Naive B cell (primary cell): ENCODE measurements at regions not wholly inside any gene's neighbourhood (a gene's known extent, or its start where the extent isn't known, plus 50 kb on each side); places are given as distances from the start of the nearest gene placed in this dataset.

Source experiments
- ATAC-seq, 2 donors: fragments of 150-1000 bp; cut with Tn5 transposase; 2 replicates each; pipeline ENCODE4 v1.10.0; 2021; ENCODE audit warnings: low read depth in 2 of 2, mild to moderate bottlenecking in 2 of 2, moderate library complexity in 2 of 2
- DNase-seq: peaks from one replicate; pipeline ENCODE4 v3.0.0; 2022
- H3K27ac Mint-ChIP-seq, 6 donors: one replicate each; pipeline ENCODE4 v1.8.0; 2020 to 2022; ENCODE audit warnings: mild to moderate bottlenecking in 6 of 6, mixed read lengths in 6 of 6, moderate library complexity in 5 of 6, inconsistent platforms in 2 of 6
- H3K27me3 Mint-ChIP-seq, 3 donors: one replicate each; pipeline ENCODE4 v1.8.0; 2021 to 2022; ENCODE audit warnings: mixed read lengths in 3 of 3, mild to moderate bottlenecking in 1 of 3
- H3K36me3 Mint-ChIP-seq, 2 donors: one replicate each; pipeline ENCODE4 v1.8.0; 2020 to 2022; ENCODE audit warnings: mixed read lengths in 2 of 2, inconsistent platforms in 1 of 2, mild to moderate bottlenecking in 1 of 2
- H3K4me1 Mint-ChIP-seq, 3 donors: one replicate each; pipeline ENCODE4 v1.8.0; 2020 to 2022; ENCODE audit warnings: mixed read lengths in 3 of 3, inconsistent platforms in 1 of 3, mild to moderate bottlenecking in 1 of 3, moderate library complexity in 1 of 3
- H3K4me3 Mint-ChIP-seq, 8 donors: one replicate each; pipeline ENCODE4 v1.8.0; 2020 to 2022; ENCODE audit warnings: mild to moderate bottlenecking in 8 of 8, mixed read lengths in 8 of 8, moderate library complexity in 8 of 8, inconsistent platforms in 2 of 8
- H3K9me3 Mint-ChIP-seq, 7 donors: one replicate each; pipeline ENCODE4 v1.8.0; 2020 to 2022; ENCODE audit warnings: mixed read lengths in 7 of 7, mild to moderate bottlenecking in 5 of 7, inconsistent platforms in 2 of 7, moderate library complexity in 1 of 7

DNA sequence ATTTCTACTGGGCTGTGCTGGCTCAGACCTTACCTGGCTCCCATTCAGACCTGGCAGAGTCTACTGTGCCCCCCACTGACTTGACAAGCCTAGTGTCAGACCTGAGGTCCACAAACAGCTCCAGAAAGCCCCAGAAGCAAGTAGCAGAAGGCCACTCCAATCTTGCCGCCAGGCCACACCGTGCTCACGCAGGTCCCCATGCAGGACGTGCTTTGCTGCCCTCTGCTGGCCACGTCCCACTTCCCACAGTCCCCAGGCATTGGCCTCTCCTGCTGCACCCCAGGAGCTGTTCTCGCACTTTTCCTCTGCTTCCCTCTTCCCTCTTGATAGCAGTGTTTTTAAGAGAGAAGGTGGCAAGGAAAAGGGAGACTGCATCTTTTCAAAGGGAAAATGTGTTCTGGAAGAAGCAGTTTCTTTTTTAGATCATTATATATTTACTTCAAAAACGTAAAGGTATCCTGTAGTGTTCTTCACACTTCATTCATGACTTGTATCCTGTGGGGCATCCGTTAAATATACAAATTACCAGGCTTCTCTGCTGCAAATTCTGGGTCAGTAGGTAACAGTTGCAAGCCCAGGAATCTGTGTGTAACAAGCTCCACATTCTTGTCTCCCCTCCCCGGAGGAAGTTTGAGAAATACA, 81.4 kb upstream of the PAPOLG start:
- ATAC-seq (peak; percentile 99 to 100), DNase-seq (peak; percentile 73)
- peaks cover 0 to 6% (median 5%) of the 10 kb centered on the region in 3 donors for H3K4me1 Mint-ChIP-seq
- no peak overlapping the region for H3K4me3 Mint-ChIP-seq
- no peaks in the 10 kb centered on the region for H3K36me3 Mint-ChIP-seq
- H3K27me3 Mint-ChIP-seq, result peaks cover 0 to 8% (median 6%) of the 10 kb centered on the region in 3 donors
- no peak overlapping the region for H3K27ac Mint-ChIP-seq
- H3K9me3 Mint-ChIP-seq, result no peaks in the 10 kb centered on the region

DNA sequence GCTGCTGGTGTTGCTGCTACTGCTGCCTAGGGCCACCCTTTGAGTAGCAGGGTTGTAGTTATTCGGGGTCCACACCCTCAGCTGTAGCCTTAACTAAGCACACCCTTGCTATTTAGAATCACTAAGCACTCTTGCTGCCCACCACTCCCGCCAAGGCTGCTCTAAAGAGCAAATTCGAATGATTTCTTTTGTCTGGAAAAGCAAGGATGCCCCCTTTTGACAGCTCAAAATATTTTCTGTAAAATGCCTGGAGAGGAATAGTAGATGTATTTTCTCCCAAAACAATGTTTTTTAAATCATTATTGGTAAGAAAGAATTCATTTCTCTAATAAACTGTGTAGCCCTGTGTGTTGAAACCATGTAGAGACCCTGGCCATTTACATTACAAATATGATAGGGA, 80.8 kb upstream of the PAPOLG start:
- peaks cover 0 to 6% (median 5%) of the 10 kb centered on the region in 3 donors for H3K4me1 Mint-ChIP-seq
- H3K36me3 Mint-ChIP-seq, result no peaks in the 10 kb centered on the region
- H3K4me3 Mint-ChIP-seq, result no peak overlapping the region
- H3K27me3 Mint-ChIP-seq, result peaks cover 0 to 14% (median 11%) of the 10 kb centered on the region in 3 donors
- DNase-seq, result no peak
- no peak overlapping the region for H3K27ac Mint-ChIP-seq
- ATAC-seq, result no peak
- no peaks in the 10 kb centered on the region for H3K9me3 Mint-ChIP-seq

DNA sequence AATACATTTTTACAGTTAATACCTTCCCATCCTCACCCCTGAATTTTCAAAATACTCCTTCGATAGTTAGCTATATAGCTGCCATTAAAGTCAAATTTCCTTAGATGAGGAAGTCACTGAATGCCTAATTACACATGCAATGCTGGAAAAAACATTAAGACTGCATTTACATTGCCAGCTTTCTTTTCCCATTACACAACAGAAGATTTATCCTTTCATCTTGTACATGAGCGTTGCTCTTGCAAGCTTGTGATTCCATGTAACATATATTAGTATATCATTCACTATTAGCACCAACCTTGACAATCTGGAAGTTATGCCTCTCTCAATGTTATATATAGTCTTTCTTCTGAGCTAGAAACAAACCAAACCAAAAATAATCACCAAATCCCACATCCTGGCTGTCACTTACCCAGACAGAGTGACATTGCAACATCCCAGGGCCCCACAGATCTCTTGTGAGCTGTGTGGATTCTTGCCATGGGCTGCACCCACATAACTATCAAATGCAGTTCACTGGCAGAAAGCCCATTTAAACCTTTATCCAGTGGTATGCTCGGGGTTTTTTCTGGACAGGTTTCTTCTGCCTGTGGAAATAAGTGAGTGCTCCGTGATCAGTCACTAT, 79.2 kb upstream of the PAPOLG start:
- ATAC-seq (no peak), DNase-seq (no peak)
- no peak overlapping the region for H3K27ac Mint-ChIP-seq
- peaks cover 0 to 6% (median 5%) of the 10 kb centered on the region in 3 donors for H3K4me1 Mint-ChIP-seq
- no peak overlapping the region for H3K4me3 Mint-ChIP-seq
- H3K27me3 Mint-ChIP-seq, result peaks cover 0 to 21% (median 17%) of the 10 kb centered on the region in 3 donors
- H3K36me3 Mint-ChIP-seq, result no peaks in the 10 kb centered on the region
- H3K9me3 Mint-ChIP-seq, result no peaks in the 10 kb centered on the region

DNA sequence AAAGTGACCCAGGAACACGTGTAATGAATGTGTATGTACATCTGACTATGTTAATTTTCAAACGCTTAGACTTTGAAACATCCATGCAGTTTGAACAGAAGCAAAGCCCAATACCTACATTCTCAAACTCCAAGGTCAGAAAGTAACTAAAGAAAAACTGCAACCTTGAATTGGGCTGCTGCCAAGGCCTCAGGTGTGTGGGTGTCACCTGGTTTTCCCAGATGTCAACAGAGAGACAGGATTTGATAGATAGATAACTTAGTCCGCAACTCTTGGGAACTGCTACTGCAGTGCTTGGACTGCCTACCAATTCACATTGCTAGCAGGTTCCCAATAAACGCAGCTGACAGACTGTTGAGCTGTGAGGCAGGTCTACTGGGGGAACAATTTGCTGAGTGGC, 78.7 kb upstream of the PAPOLG start:
- no peak overlapping the region for H3K27ac Mint-ChIP-seq
- H3K27me3 Mint-ChIP-seq, result peaks cover 4 to 21% (median 17%) of the 10 kb centered on the region in 3 donors
- no peaks in the 10 kb centered on the region for H3K9me3 Mint-ChIP-seq
- DNase-seq (no peak), ATAC-seq (no peak)
- H3K36me3 Mint-ChIP-seq, result no peaks in the 10 kb centered on the region
- peaks cover 0 to 6% (median 5%) of the 10 kb centered on the region in 3 donors for H3K4me1 Mint-ChIP-seq
- H3K4me3 Mint-ChIP-seq, result no peak overlapping the region

DNA sequence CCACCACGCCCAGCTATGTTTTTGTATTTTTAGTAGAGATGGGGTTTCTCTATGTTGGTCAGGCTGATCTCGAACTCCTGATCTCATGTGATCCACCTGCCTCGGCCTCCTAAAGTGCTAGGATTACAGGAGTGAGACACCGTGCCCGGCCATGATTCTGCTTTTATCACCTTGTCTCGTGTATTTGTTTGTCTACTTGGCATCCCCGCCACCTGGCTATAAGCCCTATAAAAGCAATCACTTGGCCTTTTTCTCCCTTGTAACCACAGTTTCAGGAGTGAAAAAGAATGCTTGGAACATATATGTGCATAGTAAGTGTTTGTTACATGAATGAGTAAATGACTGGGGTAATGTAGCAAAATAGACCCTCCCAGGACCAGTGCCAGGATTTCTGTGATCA, 77.5 kb upstream of the PAPOLG start:
- H3K9me3 Mint-ChIP-seq, result no peaks in the 10 kb centered on the region
- H3K27me3 Mint-ChIP-seq, result peaks cover 4 to 30% (median 23%) of the 10 kb centered on the region in 3 donors
- H3K27ac Mint-ChIP-seq, result peak overlapping the region in 1 of 6 donors; percentile 67
- peaks cover 0 to 6% (median 5%) of the 10 kb centered on the region in 3 donors for H3K4me1 Mint-ChIP-seq
- no peak overlapping the region for H3K4me3 Mint-ChIP-seq
- H3K36me3 Mint-ChIP-seq, result no peaks in the 10 kb centered on the region
- no peak for DNase-seq
- ATAC-seq, result no peak

DNA sequence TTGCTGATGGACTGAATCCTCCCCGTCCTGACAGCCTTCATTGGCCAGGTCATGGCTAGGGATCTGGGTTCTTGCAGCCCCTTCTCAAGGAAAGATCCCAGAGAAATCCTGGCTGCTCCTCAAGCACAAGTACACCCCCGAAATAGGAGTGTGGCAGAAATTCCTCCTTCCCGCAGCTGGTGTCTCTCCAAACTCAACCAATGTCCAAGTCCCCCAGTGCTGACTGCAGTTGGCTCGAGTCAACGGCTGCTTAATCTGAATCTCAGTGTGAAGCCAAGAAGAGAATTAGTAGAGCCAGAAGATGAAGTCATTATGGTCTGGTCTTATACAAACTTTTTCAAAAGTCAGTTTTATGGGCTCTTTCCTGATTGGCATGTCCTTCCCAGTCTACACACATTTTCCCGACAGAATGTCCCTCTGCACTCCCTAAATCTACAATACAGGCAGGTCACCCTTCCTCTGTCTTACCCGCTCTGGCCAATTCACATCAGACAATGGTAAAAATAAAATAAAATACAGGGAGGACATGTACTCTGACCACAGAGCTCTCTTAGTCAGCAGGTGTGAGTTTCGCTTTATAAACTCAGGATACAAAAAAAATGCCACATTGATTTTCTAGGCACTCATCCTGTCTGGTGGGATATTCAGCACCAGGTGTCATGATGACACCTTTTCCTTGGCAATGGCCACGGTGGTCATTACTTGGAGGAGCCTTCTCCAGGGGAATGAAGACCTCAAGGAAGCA, 76.9 kb upstream of the PAPOLG start:
- Mint-ChIP-seq H3K36me3 (no peaks in the 10 kb centered on the region), H3K9me3 (no peaks in the 10 kb centered on the region), H3K27me3 (peaks cover 4 to 36% (median 23%) of the 10 kb centered on the region in 3 donors), H3K4me1 (peaks cover 0 to 7% (median 5%) of the 10 kb centered on the region in 3 donors), H3K4me3 (no peak overlapping the region), H3K27ac (peak overlapping the region in 1 of 6 donors; percentile 47)
- no peak for DNase-seq
- ATAC-seq, result no peak

DNA sequence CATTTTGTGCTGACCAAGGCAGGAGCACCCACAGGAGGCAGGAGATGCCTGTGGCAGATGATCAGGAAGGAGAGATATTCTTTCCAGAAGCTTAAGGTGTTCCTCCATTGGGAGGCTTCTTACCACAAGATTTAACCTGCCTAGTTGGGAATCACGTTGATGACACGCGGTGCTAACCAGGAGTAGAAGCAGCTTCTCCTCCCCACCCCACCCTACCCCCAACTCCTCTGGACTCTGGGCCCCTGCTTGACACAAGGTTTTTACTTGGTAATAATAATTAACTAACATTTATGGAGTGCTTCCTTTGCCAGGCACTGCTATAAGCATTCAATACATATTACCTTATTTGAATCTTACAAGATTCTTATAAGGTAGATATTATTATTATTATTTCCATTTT, 62.5 kb upstream of the PAPOLG start:
- no peak for ATAC-seq
- DNase-seq, result no peak
- no peaks in the 10 kb centered on the region for H3K36me3 Mint-ChIP-seq
- no peaks in the 10 kb centered on the region for H3K9me3 Mint-ChIP-seq
- no peak overlapping the region for H3K4me3 Mint-ChIP-seq
- H3K4me1 Mint-ChIP-seq, result no peaks in the 10 kb centered on the region
- H3K27ac Mint-ChIP-seq, result no peak overlapping the region
- peaks cover 4 to 6% (median 6%) of the 10 kb centered on the region in 3 donors for H3K27me3 Mint-ChIP-seq

DNA sequence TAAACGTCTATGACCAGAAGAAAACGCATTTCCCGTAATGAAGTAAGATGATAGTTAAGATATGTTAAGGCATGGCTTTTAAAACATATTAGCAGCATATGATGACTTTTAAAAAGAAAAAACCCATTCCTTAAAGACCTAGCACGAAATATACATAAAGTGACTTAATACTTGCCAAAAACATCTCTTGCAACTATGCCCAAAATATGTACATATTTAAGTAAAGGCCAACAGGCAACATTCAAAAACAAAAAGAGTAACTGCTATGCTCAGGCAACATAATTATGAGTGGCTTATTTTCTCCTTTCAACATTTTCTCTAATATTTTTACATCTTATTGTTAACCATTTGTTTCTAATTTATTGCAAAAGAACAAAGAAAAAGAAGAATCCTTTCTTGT, 60.3 kb upstream of the PAPOLG start:
- Mint-ChIP-seq H3K4me1 (peaks cover 0 to 3% (median 0%) of the 10 kb centered on the region in 3 donors), H3K27ac (no peak overlapping the region), H3K4me3 (no peak overlapping the region), H3K9me3 (no peaks in the 10 kb centered on the region), H3K27me3 (no peaks in the 10 kb centered on the region), H3K36me3 (no peaks in the 10 kb centered on the region)
- ATAC-seq (no peak), DNase-seq (no peak)

DNA sequence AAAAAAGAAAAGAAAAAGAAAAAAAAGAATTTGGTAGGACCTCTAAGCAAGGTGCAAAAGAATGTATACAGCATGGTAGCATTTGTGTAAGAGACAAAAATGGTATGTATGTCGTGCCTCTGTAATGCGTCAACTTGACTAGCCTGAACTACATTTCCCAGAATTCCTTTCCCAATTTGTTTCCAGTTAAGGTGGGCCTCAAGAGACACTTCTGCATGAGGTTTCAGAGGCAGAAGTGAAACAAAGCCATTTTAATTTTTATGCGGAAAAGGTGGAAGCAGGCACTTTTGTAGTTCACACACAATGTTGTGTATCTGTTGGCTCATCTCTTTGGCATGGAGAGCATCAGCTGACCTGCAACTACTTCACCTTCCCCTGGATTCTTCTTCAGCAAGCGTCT, 56.5 kb upstream of the PAPOLG start:
- no peak for DNase-seq
- no peaks in the 10 kb centered on the region for H3K9me3 Mint-ChIP-seq
- H3K36me3 Mint-ChIP-seq, result no peaks in the 10 kb centered on the region
- H3K27ac Mint-ChIP-seq, result peak overlapping the region in 2 of 6 donors; percentile 44 to 72
- H3K4me3 Mint-ChIP-seq, result no peak overlapping the region
- H3K4me1 Mint-ChIP-seq, result peaks cover 0 to 3% (median 0%) of the 10 kb centered on the region in 3 donors
- H3K27me3 Mint-ChIP-seq, result no peaks in the 10 kb centered on the region
- ATAC-seq, result peak in 1 of 2 donors; percentile 41

DNA sequence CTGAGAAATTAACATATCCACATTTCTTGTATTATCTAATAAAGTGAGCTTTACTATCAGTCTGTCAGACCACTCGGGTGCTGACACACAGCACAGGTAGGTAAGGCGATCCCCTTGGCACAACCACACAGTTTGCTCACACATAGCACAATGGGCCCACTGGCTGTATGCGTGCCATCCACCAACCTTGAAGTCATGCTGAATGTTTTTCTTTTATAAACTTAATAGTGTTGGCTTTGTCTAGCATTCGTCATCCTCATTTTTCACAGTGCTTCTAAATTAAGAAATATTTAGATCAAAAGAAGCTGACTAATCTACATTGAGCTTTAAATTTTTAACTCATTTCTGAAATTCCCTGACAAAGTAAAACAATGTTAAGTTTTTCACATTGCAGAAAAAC, 50.0 kb upstream of the PAPOLG start:
- Mint-ChIP-seq H3K27ac (peak overlapping the region in 1 of 6 donors; percentile 3), H3K4me3 (no peak overlapping the region), H3K36me3 (no peaks in the 10 kb centered on the region), H3K9me3 (no peaks in the 10 kb centered on the region), H3K4me1 (peaks cover 0 to 7% (median 0%) of the 10 kb centered on the region in 3 donors), H3K27me3 (peaks cover 0 to 5% (median 0%) of the 10 kb centered on the region in 3 donors)
- ATAC-seq (no peak), DNase-seq (no peak)
